ENCODE measurements at regions not wholly inside any gene's neighbourhood (a gene's known extent, or its start where the extent isn't known, plus 50 kb on each side); places are given as distances from the start of the nearest gene placed in this dataset.

DNA sequence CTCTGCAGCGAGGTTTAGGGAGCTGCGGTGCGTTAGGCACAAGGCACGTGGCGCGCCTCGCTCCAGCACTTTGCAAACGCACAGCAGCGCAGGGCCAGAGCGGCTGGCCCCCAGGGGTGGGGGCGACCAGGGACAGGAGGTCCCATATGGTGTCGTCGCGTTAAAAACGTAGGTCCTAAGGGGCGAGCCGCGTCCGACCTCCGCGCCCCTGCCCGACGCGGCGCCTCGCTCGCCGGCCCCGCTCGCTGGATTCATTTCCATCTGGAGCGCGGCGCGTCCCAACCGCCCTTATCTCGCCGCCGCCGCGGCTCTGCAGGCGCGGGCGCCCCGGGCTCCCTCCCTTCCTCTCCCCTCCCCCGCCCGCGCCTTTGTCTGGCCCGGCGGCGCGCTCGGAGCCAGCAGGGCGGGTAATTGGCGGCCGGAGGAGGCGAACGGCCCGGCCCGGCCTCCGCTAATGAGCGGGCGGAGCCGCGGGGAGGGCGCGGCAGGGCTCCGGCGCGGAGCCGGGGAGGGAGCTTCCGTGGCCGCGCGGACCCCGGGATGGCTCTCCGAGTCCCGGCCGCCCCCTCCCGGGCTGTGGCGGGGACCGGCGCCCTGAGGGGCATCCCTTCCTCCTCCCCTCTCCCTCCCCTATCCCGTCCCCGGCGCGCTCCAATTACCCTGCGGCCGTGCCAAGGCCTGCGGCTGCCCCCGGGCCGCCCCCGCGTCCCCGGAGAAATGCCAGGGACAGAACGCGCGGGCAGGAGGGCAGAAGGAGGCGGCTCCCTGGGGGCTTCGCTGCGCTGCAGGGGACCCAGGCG is 409.0 kb downstream of the BCOR start:
- TF ChIP-seq SIN3A (IDR thresholded peaks at IDR 0.05; ENCODE audit: borderline replicate concordance in 2 of 2, control insufficient read depth in 1 of 2, low read depth in 2 of 2, low read length in 2 of 2) (no peak), ZNF778 (CRISPR knock-in tag; IDR thresholded peaks at IDR 0.05) (no peak), MYNN (IDR thresholded peaks at IDR 0.05) (no peak), MYNN (CRISPR knock-in tag; IDR thresholded peaks at IDR 0.05) (no peak), MXI1 (IDR thresholded peaks at IDR 0.05; ENCODE audit: low read depth, low read length) (no peak), HCFC1 (IDR thresholded peaks at IDR 0.05; ENCODE audit: low read depth, low read length) (no peak), RAD21 (CRISPR knock-in tag; conservative IDR thresholded peaks at IDR 0.05 in 1 of 2, IDR thresholded peaks at IDR 0.05 in 1 of 2) (no peak), SNRNP70 (optimal IDR thresholded peaks at IDR 0.05; ENCODE audit: low read depth, low read length) (no peak), JUNB (CRISPR knock-in tag; conservative IDR thresholded peaks at IDR 0.05) (no peak), PCBP1 (IDR thresholded peaks at IDR 0.05; ENCODE audit: low read depth, low read length, poor library complexity, severe bottlenecking) (peak; percentile 81)
- TF ChIP-seq, protein P1, sequence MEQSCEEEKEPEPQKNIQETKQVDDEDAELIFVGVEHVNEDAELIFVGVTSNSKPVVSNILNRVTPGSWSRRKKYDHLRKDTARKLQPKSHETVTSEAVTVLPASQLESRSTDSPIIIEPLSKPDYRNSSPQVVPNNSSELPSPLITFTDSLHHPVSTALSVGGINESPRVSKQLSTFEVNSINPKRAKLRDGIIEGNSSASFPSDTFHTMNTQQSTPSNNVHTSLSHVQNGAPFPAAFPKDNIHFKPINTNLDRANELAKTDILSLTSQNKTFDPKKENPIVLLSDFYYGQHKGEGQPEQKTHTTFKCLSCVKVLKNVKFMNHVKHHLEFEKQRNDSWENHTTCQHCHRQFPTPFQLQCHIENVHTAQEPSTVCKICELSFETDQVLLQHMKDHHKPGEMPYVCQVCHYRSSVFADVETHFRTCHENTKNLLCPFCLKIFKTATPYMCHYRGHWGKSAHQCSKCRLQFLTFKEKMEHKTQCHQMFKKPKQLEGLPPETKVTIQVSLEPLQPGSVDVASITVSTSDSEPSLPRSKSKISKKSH (CRISPR knock-in tag; IDR thresholded peaks at IDR 0.05), result no peak
- TF ChIP-seq, protein P2, sequence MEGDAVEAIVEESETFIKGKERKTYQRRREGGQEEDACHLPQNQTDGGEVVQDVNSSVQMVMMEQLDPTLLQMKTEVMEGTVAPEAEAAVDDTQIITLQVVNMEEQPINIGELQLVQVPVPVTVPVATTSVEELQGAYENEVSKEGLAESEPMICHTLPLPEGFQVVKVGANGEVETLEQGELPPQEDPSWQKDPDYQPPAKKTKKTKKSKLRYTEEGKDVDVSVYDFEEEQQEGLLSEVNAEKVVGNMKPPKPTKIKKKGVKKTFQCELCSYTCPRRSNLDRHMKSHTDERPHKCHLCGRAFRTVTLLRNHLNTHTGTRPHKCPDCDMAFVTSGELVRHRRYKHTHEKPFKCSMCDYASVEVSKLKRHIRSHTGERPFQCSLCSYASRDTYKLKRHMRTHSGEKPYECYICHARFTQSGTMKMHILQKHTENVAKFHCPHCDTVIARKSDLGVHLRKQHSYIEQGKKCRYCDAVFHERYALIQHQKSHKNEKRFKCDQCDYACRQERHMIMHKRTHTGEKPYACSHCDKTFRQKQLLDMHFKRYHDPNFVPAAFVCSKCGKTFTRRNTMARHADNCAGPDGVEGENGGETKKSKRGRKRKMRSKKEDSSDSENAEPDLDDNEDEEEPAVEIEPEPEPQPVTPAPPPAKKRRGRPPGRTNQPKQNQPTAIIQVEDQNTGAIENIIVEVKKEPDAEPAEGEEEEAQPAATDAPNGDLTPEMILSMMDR (IDR thresholded peaks at IDR 0.05 in 2 of 3, conservative IDR thresholded peaks at IDR 0.05 in 1 of 3; ENCODE audit: insufficient read depth in 2 of 3, low read depth in 1 of 3, low read length in 3 of 3), result no peak
- TF ChIP-seq, protein P3, sequence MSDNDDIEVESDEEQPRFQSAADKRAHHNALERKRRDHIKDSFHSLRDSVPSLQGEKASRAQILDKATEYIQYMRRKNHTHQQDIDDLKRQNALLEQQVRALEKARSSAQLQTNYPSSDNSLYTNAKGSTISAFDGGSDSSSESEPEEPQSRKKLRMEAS (CRISPR knock-in tag; IDR thresholded peaks at IDR 0.05), result peak; percentile 94
